OCI-LY1 (cell line): ENCODE measurements at regions not wholly inside any gene's neighbourhood (a gene's known extent, or its start where the extent isn't known, plus 50 kb on each side); places are given as distances from the start of the nearest gene placed in this dataset.

ENCODE experiments used
- EZH2 ChIP-seq: fragments of 200-600 bp; sonication (generic), shearing (Covaris generic); IDR thresholded peaks from 2 replicates; pipeline ENCODE4 v1.8.0; 2017; ENCODE audit warnings: borderline replicate concordance, mixed run types, mild to moderate bottlenecking, antibody characterized with exemption, low read length, moderate library complexity, mixed read lengths
- TF ChIP-seq, protein P1 (sequence below): fragments of 200-600 bp; sonication (generic), shearing (Covaris generic); IDR thresholded peaks from 2 replicates; pipeline ENCODE4 v1.5.1; 2017; ENCODE audit warnings: mild to moderate bottlenecking, antibody characterized with exemption, low read length, moderate library complexity, mixed read lengths

DNA sequence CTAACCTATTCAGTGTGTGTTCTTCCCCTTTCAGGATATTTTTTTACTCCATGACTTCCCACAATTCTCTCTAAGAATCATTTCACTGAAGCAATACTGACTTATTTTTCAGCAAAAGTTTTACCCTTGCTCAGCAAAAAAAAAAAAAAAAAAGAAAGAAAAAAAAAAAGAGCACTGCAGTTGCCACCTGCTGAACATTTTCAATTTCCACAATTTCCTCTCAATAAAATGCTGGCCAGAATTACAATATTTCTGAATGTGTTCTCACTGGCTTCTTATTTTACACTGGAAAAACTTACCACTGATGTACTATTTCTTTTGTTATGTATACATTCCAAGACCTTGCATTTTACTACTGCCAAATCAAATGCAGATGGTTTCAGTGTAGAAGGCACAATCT is 210.4 kb downstream of the PAPSS1 start:
- TF ChIP-seq EZH2: no peak
- TF ChIP-seq, protein P1, sequence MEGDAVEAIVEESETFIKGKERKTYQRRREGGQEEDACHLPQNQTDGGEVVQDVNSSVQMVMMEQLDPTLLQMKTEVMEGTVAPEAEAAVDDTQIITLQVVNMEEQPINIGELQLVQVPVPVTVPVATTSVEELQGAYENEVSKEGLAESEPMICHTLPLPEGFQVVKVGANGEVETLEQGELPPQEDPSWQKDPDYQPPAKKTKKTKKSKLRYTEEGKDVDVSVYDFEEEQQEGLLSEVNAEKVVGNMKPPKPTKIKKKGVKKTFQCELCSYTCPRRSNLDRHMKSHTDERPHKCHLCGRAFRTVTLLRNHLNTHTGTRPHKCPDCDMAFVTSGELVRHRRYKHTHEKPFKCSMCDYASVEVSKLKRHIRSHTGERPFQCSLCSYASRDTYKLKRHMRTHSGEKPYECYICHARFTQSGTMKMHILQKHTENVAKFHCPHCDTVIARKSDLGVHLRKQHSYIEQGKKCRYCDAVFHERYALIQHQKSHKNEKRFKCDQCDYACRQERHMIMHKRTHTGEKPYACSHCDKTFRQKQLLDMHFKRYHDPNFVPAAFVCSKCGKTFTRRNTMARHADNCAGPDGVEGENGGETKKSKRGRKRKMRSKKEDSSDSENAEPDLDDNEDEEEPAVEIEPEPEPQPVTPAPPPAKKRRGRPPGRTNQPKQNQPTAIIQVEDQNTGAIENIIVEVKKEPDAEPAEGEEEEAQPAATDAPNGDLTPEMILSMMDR: no peak
